ENCODE measurements at regions not wholly inside any gene's neighbourhood (a gene's known extent, or its start where the extent isn't known, plus 50 kb on each side); places are given as distances from the start of the nearest gene placed in this dataset.

DNA sequence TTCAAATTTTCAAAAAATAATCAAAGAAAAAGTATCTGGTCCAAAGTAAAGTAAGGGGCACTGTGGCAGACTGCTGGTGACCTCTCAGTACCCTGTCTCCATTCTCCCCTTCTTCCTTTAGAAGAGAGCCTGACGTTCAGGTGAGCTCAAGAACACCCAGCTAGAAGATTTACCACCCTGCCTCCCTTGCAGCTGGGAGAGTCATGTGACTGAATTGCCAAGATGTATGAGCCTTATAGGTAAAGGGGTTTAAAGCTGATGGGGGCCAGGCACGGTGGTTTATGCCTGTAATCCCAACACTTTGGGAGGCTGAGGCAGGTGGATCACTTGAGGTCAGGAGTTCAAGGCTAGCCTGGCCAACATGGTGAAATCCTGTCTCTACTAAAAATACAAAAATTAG is 86.3 kb upstream of the NANOS1 start:
- H3K4me1 Mint-ChIP-seq, result no peaks in the 10 kb centered on the region
- no peak overlapping the region for H3K4me3 Mint-ChIP-seq
- no peak for DNase-seq
- H3K9me3 Mint-ChIP-seq, result no peaks in the 10 kb centered on the region
- H3K27me3 Mint-ChIP-seq (ENCODE audit: low read depth in 3 of 3), result peaks cover 0 to 10% (median 8%) of the 10 kb centered on the region in 3 donors
- H3K36me3 Mint-ChIP-seq, result peaks cover 0 to 4% (median 0%) of the 10 kb centered on the region in 3 donors
- H3K27ac Mint-ChIP-seq, result no peak overlapping the region

GRCh38 chr10:118944959-118945633 is 84.4 kb upstream of the NANOS1 start:
- DNase-seq, result no peak
- H3K9me3 Mint-ChIP-seq, result no peaks in the 10 kb centered on the region

GRCh38 chr10:118948786-118949185 is 80.7 kb upstream of the NANOS1 start:
- no peak overlapping the region for H3K27ac Mint-ChIP-seq
- no peaks in the 10 kb centered on the region for H3K36me3 Mint-ChIP-seq
- peaks cover 2 to 8% (median 4%) of the 10 kb centered on the region in 3 donors for H3K27me3 Mint-ChIP-seq (ENCODE audit: low read depth in 3 of 3)
- no peaks in the 10 kb centered on the region for H3K9me3 Mint-ChIP-seq
- H3K4me3 Mint-ChIP-seq, result no peak overlapping the region
- no peaks in the 10 kb centered on the region for H3K4me1 Mint-ChIP-seq
- DNase-seq, result no peak

More at GRCh38 chr10:118944959-118945633, 84.4 kb upstream of the NANOS1 start:
- H3K36me3 Mint-ChIP-seq, result peaks cover 0 to 4% (median 0%) of the 10 kb centered on the region in 3 donors
- H3K27ac Mint-ChIP-seq, result no peak overlapping the region
- no peaks in the 10 kb centered on the region for H3K4me1 Mint-ChIP-seq
- peaks cover 2 to 10% (median 8%) of the 10 kb centered on the region in 3 donors for H3K27me3 Mint-ChIP-seq (ENCODE audit: low read depth in 3 of 3)
- no peak overlapping the region for H3K4me3 Mint-ChIP-seq

- H3K36me3 Mint-ChIP-seq, result no peaks in the 10 kb centered on the region
- H3K27me3 Mint-ChIP-seq (ENCODE audit: low read depth in 3 of 3), result peaks cover 0 to 8% (median 2%) of the 10 kb centered on the region in 3 donors
- DNase-seq, result no peak
- H3K4me1 Mint-ChIP-seq, result no peaks in the 10 kb centered on the region
- no peaks in the 10 kb centered on the region for H3K9me3 Mint-ChIP-seq
- H3K27ac Mint-ChIP-seq, result no peak overlapping the region
- H3K4me3 Mint-ChIP-seq, result no peak overlapping the region
Observed at GRCh38 chr10:118950190-118950680, 79.3 kb upstream of the NANOS1 start.

GRCh38 chr10:118950997-118951637 is 78.4 kb upstream of the NANOS1 start:
- Mint-ChIP-seq H3K4me1 (no peaks in the 10 kb centered on the region), H3K36me3 (no peaks in the 10 kb centered on the region), H3K4me3 (no peak overlapping the region), H3K27me3 (ENCODE audit: low read depth in 3 of 3) (peaks cover 2 to 11% (median 2%) of the 10 kb centered on the region in 3 donors), H3K27ac (no peak overlapping the region), H3K9me3 (no peaks in the 10 kb centered on the region)
- no peak for DNase-seq

DNA sequence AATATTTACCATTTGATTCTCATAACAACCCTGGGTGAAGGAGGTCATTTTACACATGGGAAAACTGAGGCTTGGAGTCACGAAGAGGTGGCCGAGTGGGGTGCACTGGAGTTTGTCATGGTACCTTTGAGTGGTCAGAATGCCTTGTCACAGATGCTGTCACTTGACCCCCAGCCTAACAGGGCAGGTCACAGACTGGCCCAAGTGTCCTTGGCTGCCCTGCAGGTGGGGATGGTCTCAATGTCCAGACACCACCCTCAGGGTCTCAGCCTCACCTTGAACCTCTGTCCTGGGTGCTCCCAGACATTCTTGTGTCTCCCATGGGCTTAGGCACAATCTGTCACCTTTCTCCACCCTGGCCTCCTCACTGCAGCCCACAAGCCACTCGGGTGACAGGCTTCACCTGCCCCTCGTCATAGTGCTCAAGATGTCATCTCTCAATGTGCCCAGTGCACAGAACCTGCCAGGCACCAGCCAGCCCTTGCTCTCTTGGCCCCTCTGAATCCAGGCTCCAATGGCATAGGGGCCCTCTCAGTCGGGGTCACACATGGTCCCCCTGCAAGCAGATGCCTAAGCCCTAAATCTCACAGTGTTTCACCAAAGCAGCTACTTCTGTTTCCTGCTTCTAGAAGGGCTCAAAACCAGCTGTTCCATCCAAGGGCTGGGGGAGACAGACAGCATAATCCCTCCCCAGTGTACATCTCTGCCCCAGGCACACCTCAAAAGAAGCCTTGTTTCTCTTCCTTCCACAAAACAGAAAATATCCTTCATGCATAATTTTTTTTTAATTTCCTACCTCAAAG is 76.8 kb upstream of the NANOS1 start:
- peaks cover 2 to 11% (median 5%) of the 10 kb centered on the region in 3 donors for H3K27me3 Mint-ChIP-seq (ENCODE audit: low read depth in 3 of 3)
- no peak overlapping the region for H3K4me3 Mint-ChIP-seq
- DNase-seq, result no peak
- H3K36me3 Mint-ChIP-seq, result no peaks in the 10 kb centered on the region
- no peaks in the 10 kb centered on the region for H3K4me1 Mint-ChIP-seq
- H3K27ac Mint-ChIP-seq, result no peak overlapping the region
- no peaks in the 10 kb centered on the region for H3K9me3 Mint-ChIP-seq

GRCh38 chr10:118953598-118954393 is 75.7 kb upstream of the NANOS1 start:
- Mint-ChIP-seq H3K9me3 (no peaks in the 10 kb centered on the region), H3K27ac (no peak overlapping the region), H3K4me1 (no peaks in the 10 kb centered on the region), H3K36me3 (no peaks in the 10 kb centered on the region), H3K27me3 (ENCODE audit: low read depth in 3 of 3) (peaks cover 0 to 11% (median 5%) of the 10 kb centered on the region in 3 donors), H3K4me3 (no peak overlapping the region)
- DNase-seq, result no peak

GRCh38 chr10:118955531-118955930 is 74.0 kb upstream of the NANOS1 start:
- H3K4me3 Mint-ChIP-seq, result no peak overlapping the region
- no peak for DNase-seq
- H3K27me3 Mint-ChIP-seq (ENCODE audit: low read depth in 3 of 3), result peaks cover 0 to 11% (median 7%) of the 10 kb centered on the region in 3 donors
- H3K36me3 Mint-ChIP-seq, result no peaks in the 10 kb centered on the region
- H3K4me1 Mint-ChIP-seq, result no peaks in the 10 kb centered on the region
- H3K27ac Mint-ChIP-seq, result no peak overlapping the region
- H3K9me3 Mint-ChIP-seq, result no peaks in the 10 kb centered on the region

DNA sequence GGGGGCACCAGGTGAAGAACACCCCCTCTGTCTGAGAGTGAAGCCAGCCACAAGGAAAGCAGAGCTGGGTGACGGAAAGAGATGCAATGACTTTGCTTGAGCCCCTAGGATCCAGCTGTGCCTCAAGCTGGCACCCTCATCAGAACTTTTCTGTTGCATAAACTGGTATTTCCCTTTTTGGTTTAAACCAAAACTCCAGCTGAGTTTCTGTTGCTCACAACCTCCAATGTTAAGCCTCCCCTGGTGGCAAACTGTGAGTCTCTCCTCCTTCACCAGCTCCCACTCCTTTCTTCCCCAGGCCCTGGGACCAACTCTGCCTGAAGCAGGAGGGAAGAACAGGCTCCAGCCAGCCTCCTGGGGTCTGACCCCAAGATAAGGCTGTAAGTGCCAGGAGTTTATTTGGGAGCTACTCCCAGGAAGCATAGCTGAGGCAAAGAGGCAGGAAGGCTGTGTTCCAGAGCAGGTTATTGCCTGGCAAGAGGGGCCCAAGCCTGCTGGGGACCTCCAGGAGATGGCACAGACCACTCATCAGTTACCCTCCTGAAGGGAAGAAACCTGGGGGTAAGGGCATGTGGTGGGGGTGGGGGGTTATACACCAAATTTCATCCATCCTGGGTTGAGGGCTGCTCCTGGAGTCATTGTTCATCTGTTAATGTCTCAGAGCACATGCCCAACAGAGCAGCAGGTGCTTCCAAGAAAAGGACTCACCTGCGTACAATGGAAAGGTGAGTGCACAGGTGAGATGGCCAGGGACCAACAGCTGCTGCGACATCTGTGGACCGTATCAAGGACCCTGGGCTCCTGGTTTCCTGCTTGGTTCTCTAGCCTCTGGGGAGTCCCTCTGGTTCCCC is 73.3 kb upstream of the NANOS1 start:
- no peaks in the 10 kb centered on the region for H3K4me1 Mint-ChIP-seq
- DNase-seq, result no peak
- H3K27me3 Mint-ChIP-seq (ENCODE audit: low read depth in 3 of 3), result peaks cover 0 to 11% (median 7%) of the 10 kb centered on the region in 3 donors

DNA sequence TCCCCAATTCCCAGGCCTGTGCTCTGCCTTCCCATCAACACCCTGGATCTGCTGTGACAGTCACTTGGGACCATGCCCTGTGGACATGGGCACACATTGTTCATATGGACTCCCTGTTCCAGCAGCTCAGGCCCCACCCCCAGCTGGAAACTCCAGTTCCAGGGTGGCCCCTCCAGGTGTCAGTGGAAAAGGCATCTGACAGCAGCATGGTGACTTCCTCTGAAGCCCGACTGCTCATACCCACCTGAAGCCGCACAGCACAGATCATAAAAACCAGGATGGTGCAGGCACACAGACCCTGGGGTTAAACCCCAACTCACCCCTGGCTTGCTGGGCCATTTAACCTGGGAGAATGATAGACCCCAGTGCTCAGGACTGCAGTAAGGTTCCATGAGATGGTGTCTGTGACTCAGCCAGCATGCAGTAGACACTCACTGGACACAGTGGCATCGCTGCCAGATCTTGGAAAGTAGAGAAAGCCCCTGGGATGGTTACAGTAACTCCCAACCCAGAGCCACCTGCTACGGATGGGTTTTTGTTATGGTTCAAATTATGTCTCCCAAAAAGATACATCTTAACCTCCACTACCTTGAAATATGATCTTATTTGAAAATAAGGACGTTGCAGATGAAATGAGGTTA is 72.6 kb upstream of the NANOS1 start:
- no peak overlapping the region for H3K4me3 Mint-ChIP-seq
- peaks cover 0 to 16% (median 7%) of the 10 kb centered on the region in 3 donors for H3K27me3 Mint-ChIP-seq (ENCODE audit: low read depth in 3 of 3)
- no peak for DNase-seq
- H3K27ac Mint-ChIP-seq, result no peak overlapping the region
- no peaks in the 10 kb centered on the region for H3K9me3 Mint-ChIP-seq
- no peaks in the 10 kb centered on the region for H3K4me1 Mint-ChIP-seq
- H3K36me3 Mint-ChIP-seq, result no peaks in the 10 kb centered on the region

More for the DNA sequence above, 73.3 kb upstream of the NANOS1 start:
- no peaks in the 10 kb centered on the region for H3K9me3 Mint-ChIP-seq
- no peak overlapping the region for H3K27ac Mint-ChIP-seq
- no peak overlapping the region for H3K4me3 Mint-ChIP-seq
- H3K36me3 Mint-ChIP-seq, result no peaks in the 10 kb centered on the region

DNA sequence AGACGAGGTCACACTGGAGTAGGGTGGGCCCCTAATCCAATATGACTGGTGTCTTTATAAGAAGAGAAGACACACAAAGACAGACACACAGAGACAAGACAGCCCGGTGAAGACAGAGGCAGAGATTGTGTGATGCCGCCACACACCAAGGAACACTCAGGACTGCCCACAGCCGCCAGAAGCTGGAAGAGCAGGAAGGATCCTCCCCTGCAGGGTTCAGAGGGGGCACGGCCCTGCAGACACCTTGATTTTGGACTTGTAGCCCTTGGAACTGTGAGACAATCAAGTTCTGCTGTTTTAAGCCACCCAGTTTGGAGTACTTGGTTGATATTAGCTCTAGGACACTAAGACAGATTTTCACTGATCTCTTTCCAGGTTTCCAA is 72.1 kb upstream of the NANOS1 start:
- no peaks in the 10 kb centered on the region for H3K36me3 Mint-ChIP-seq
- no peak overlapping the region for H3K27ac Mint-ChIP-seq
- no peak for DNase-seq
- H3K9me3 Mint-ChIP-seq, result no peaks in the 10 kb centered on the region
- no peaks in the 10 kb centered on the region for H3K4me1 Mint-ChIP-seq
- H3K27me3 Mint-ChIP-seq (ENCODE audit: low read depth in 3 of 3), result peaks cover 0 to 13% (median 7%) of the 10 kb centered on the region in 3 donors
- no peak overlapping the region for H3K4me3 Mint-ChIP-seq

GRCh38 chr10:118957966-118958365 is 71.5 kb upstream of the NANOS1 start:
- Mint-ChIP-seq H3K9me3 (no peaks in the 10 kb centered on the region), H3K36me3 (no peaks in the 10 kb centered on the region), H3K27ac (no peak overlapping the region), H3K4me3 (no peak overlapping the region), H3K4me1 (no peaks in the 10 kb centered on the region), H3K27me3 (ENCODE audit: low read depth in 3 of 3) (peaks cover 0 to 13% (median 7%) of the 10 kb centered on the region in 3 donors)
- no peak for DNase-seq
